HG03457 (cell line): ENCODE measurements at regions not wholly inside any gene's neighbourhood (a gene's known extent, or its start where the extent isn't known, plus 50 kb on each side); places are given as distances from the start of the nearest gene placed in this dataset.

Experiments used
- ATAC-seq: cut with Tn5 transposase; IDR thresholded peaks from one replicate; pipeline ENCODE4 v1.9.1; 2021; ENCODE audit warnings: moderate number of reproducible peaks; ENCODE audit not compliant: unreplicated experiment

DNA sequence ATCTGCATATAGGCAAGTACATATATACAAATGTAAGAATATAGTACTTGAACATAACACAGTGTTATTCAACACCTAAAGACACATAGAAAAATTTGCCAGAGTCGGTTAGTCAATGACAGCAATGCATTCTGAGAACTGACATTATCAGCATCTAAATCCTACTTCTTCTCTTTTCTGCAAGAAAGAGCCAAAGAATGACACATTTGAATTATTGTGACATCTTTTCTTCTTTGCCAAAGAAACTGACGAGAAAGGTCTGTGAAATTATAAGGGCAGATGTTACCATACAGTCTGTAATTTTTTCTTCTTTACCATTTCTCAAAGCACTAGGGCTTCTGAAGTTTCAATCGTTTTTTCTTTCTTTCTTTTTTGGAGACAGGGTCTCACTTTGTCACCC lies 350.9 kb upstream of the NBEA start:
- no peak for ATAC-seq

DNA sequence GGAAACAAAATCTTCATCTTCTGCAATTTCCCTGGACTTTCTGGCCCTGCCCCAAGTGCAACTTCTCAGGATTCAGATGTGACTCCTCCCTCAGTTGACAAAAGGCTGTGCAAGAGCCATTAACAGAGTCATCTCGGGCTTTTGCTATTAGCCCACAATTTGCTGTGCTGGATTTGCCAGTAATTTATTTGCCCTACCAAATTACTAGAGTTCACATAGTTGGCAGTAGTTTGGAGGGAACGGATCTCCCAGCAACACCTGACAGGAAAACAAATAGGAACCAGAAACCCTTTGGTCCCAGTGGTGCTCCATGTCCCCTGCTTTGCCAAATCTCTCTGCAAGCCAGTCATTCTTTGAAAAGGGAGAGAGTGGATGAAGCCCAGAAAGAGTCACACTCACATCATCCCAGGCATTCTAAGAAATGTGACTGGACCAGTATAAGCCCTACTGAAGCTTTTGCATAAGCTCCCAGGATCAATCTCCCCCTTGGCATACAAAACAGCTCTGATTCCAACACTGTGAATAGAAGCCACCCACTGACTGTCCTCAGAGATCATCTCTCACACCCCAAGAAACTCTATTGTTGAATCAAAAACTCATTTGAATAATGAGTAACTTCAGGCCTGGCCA lies 350.1 kb upstream of the NBEA start:
- no peak for ATAC-seq

DNA sequence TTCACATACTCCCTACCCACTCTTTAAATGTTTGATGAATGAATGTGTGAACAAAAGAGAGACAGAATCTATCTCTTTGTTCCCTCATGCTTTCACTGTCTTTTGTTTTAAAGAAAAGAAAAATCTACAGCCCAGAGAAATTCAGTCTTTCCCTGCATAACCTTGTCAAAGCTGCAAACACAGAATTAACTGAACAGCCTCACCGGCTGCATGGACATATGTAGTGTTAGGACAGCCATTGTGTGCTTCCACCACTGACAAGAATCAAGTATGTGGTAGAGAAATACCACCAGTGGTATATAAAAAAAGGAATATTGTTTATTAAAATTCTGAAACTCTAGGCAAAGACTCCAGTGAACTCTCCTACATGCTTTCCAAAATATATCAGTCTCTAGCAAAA lies 348.4 kb upstream of the NBEA start:
- no peak for ATAC-seq

GRCh38 chr13:34594507-34594906 lies 347.6 kb upstream of the NBEA start:
- ATAC-seq, result no peak

DNA sequence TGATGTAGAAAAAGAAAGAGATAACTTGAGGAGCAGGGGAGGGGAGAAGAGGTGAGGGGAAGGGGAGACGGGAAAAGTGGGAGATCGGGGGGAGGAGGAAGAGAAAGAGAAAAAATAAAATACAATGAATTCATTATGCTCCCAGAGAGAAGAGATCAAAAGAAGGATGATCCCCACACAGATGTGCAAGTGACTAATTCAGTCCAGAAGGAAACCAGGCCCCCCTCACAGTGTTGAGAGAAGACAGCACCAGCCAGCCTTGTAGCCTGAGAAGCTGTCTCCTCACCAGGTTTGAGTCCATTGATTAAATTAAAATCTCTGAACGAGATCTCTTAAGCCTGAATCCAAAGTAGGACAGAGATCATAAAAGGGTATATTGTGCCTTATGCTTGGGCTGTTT lies 333.7 kb upstream of the NBEA start:
- no peak for ATAC-seq

DNA sequence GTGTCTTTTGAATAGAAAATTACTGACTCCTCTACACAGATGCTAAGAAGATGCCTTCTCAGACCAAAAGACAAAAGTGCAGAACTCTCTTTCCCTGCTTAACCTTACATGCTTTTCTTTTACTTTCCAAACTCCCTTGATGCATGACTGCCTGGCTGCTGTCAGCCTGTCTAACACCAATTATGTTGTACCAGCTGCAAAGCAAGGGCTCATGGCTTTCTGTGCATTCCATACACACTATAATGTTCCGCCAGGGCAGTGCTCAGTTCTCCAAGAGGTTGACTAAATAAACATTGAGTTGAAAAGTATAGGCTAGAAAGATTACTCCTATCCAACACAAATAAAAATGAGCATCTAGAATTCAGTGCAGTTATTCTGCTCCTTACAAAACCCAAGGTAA lies 330.4 kb upstream of the NBEA start:
- no peak for ATAC-seq

GRCh38 chr13:34617473-34618083 lies 324.5 kb upstream of the NBEA start:
- ATAC-seq, result no peak

DNA sequence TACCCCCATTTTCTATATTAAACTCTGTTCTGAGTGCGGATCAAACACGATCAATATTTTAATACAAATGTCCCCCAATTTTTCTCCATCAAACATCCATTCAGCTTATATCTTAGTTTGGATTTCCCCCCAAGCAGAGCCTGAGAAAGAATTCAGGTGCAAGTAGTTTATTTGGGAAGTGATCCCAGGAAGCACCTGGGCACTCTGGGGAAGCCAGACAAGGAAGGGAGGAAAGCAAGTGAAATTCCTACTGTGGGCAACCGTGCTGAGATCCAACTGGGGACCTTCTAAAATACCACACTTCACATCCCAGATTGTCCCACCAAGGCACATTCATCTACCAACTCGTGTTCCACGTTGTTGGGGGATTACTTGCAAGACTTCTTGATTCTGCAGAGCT lies 323.4 kb upstream of the NBEA start:
- no peak for ATAC-seq

DNA sequence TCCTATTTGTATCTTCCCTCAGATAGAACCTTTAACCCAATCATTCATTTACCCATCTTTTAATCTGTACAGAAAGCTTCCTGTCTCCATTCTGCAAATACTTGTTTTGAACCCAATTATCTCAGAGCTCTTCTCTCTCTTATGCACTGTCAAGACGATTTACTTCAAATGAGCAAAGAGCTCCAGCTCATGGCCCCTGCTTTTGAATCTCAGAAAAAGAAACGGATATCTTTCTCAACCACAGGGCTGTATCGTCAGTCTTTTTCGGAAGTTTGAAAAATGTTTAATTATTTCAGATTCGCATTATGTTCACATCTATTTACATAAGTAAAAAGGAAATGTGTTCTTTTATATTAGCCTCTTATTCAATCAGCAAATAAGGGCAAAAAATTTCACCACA lies 322.7 kb upstream of the NBEA start:
- no peak for ATAC-seq

- ATAC-seq, result no peak
Measured at GRCh38 chr13:34620074-34620850, 321.8 kb upstream of the NBEA start.

- no peak for ATAC-seq
Measured at GRCh38 chr13:34620862-34621261, 321.2 kb upstream of the NBEA start.

DNA sequence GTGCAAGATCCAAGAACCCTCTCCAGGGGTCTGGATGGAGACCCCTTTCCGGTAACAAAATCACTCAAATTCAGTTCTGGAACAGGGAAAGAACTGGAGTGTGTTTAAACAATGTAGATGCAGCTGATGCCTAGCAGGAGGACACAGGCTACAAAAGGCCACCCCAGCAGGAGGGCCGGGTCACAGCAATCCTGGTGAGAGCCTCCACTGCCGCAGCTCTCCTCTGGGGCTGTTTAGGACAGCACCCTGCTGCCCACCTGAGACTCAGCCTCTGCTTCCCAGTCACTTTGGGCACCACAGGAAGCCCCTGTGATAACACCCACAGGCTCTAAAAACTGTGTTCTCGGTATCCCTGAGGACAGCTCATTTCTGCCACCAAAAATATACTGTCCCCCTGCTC lies 318.7 kb upstream of the NBEA start:
- ATAC-seq, result no peak

DNA sequence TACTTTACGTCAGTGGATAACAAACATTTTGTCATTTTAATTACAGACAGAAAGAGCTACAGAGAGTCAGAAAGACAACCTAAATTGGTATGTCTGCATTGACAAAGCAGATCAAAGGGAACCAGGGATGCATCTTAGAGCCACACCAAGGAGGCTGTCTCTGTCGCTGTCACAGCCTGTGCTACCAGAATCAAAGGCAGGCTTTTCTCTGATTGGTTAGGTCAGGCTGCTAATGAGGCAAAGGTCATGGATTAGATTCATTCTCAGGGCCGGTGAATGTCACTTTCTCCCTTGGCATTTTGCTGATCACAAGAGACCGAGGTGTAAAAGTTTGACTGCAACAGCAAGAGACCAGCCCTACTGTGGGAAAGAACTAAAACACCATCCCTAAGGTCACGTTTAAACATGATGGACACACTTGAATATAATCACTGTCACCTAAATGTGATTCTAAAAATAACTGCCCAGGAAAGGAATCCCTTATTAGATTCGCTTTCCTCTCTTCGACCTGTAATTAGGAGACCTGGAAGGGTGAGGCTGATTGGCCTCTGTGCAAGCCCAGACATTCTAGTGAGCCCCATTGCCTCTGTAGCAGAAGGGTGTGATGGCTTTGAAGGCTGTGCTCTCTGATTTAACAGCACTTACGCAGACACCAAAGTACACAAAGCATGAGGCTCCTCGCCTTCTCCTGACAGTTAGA lies 314.4 kb upstream of the NBEA start:
- no peak for ATAC-seq

GRCh38 chr13:34628209-34628682 lies 313.8 kb upstream of the NBEA start:
- no peak for ATAC-seq

- no peak for ATAC-seq
Measured at GRCh38 chr13:34634448-34634847, 307.6 kb upstream of the NBEA start.

DNA sequence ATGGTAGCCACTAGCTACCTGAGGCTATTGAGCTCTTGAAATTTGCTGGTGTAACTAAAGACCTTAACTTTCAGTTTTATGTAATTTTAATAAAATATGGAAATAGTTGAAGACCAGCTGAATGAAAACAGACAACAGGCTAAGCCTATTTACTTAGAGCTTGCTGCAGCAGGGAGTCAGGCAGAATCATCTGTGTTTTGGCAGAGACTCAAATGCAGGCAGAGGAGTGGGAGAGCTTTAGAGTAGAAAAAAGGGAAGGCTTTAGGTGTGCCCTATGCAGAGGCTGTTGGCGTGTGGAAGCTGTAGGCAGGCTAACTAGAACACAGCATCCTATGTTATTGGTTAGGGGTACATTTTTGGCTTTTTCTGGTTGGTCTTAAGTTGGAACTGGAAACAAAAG lies 304.9 kb upstream of the NBEA start:
- no peak for ATAC-seq

GRCh38 chr13:34637636-34638035 lies 304.4 kb upstream of the NBEA start:
- ATAC-seq, result no peak

- ATAC-seq, result no peak
Measured at GRCh38 chr13:34638897-34639296, 303.2 kb upstream of the NBEA start.

DNA sequence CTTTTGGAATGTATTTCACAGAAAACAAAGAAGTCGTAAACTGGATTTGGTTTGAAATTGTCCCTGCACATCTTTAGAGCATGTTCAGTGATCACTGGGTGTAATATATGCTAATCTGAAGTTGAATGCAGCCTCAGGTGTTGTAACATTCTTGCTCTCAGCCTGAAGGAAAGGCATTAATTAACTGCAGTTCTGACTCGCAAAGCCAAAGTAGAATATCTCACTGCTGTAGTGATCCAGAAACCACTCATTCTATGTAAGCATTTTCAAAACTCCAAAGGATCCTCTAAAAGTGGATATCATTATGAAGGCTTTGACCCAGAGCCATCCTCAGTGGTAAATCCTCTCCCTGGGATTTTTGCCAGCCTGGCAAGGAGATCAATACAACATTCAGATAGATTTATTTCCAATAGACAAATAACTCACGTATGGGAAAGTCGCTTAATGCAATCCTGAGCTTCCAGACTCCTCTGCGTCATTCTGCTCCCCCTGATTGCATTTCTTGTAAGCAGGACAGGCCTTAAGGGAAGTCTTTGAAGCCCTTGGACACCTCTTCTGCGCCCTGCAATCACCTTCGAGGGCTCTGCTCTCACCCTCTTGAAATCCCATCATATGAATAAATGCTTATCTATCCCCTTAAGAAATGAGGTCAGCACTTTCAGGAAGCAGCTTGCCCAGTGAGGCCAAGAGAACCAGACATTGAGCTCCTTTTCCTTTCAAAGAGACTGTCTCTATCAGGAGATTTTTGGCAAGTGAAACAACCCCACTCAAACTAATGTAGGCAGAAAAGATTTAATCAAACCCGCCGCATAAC lies 301.7 kb upstream of the NBEA start:
- no peak for ATAC-seq

GRCh38 chr13:34640993-34641330 lies 301.1 kb upstream of the NBEA start:
- ATAC-seq, result no peak
